Smooth muscle cell (in vitro differentiated cells): ENCODE measurements at regions not wholly inside any gene's neighbourhood (a gene's known extent, or its start where the extent isn't known, plus 50 kb on each side); places are given as distances from the start of the nearest gene placed in this dataset.

Experiments used
- DNase-seq: peaks from one replicate; lab custom pipeline; 2025; ENCODE audit not compliant: unreplicated experiment; lab: John Stamatoyannopoulos, UW
- H2AFZ ChIP-seq: fragments of 200-600 bp; sonication (generic); 2 replicates; pipeline ENCODE4 v1.6.0; 2016; ENCODE audit warnings: antibody characterized with exemption, low read depth, mild to moderate bottlenecking
- H3F3A ChIP-seq: fragments of 200-600 bp; sonication (generic); 2 replicates; pipeline ENCODE4 v1.6.0; 2017; ENCODE audit warnings: antibody characterized with exemption, low read depth
- H3K27ac ChIP-seq: fragments of 200-600 bp; sonication (generic); 2 replicates; pipeline ENCODE4 v1.5.1; 2016; ENCODE audit warnings: low read depth, mild to moderate bottlenecking
- H3K27me3 ChIP-seq: fragments of 200-600 bp; sonication (generic); 2 replicates; pipeline ENCODE4 v1.6.1; 2016; ENCODE audit warnings: low read depth, mild to moderate bottlenecking
- H3K36me3 ChIP-seq: fragments of 200-600 bp; sonication (generic); 2 replicates; pipeline ENCODE4 v1.5.1; 2016; ENCODE audit warnings: low read depth
- H3K4me1 ChIP-seq: fragments of 200-600 bp; sonication (generic); 2 replicates; pipeline ENCODE4 v1.5.1; 2016; ENCODE audit warnings: low read depth
- H3K4me2 ChIP-seq: fragments of 200-600 bp; sonication (generic); 2 replicates; pipeline ENCODE4 v1.6.0; 2016; ENCODE audit warnings: mild to moderate bottlenecking
- H3K4me3 ChIP-seq: fragments of 200-600 bp; sonication (generic); 2 replicates; pipeline ENCODE4 v1.5.1; 2016; ENCODE audit warnings: mild to moderate bottlenecking
- H3K79me2 ChIP-seq: fragments of 200-600 bp; sonication (generic); 2 replicates; pipeline ENCODE4 v1.6.0; 2016; ENCODE audit warnings: low read depth, mild to moderate bottlenecking
- H3K9ac ChIP-seq: fragments of 200-600 bp; sonication (generic); 2 replicates; pipeline ENCODE4 v1.6.0; 2016; ENCODE audit warnings: low read depth
- H3K9me3 ChIP-seq: fragments of 200-600 bp; sonication (generic); replicated peaks from 2 replicates; pipeline ENCODE4 v1.5.1; 2016; ENCODE audit warnings: low read depth
- H4K20me1 ChIP-seq: fragments of 200-600 bp; sonication (generic); 2 replicates; pipeline ENCODE4 v1.6.0; 2016; ENCODE audit warnings: low read depth
- CTCF ChIP-seq: fragments of 200-600 bp; sonication (generic); IDR thresholded peaks from 2 replicates; pipeline ENCODE4 v1.5.1; 2017; ENCODE audit warnings: borderline replicate concordance, mild to moderate bottlenecking, antibody characterized with exemption; ENCODE audit not compliant: insufficient read depth, poor library complexity, severe bottlenecking
- WGBS: methylation state at CpG from one replicate; pipeline ENCODE4 v1.1.7; 2016; ENCODE audit warnings: low lambda C conversion rate; 5-methylcytosine and 5-hydroxymethylcytosine counted together

DNA sequence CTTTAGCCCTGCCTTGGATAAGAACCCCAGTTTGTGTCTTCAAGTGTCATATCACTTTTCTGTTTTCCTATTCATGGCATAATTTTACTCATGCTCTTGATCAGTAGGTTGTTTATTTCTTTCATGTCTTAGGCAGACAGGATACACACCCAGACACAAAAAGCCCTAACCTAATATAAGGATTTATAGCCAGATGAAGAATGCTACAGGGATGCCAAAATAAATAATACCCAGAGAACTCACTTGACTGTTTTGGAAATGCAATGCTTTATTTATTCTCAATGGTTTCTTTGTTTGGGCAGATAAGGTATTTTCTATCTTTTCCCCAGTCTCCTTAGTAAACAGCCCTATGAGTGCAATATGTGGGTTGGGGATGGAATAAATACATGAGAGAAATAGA is 424.0 kb upstream of the PDZRN3 start:
- no peak overlapping the region for H3K27ac ChIP-seq
- H3K4me1 ChIP-seq: no peaks in the 10 kb centered on the region
- H3K4me3 ChIP-seq: no peak overlapping the region
- H3K9me3 ChIP-seq: no peaks in the 10 kb centered on the region
- H2AFZ ChIP-seq: no peak overlapping the region
- no peaks in the 10 kb centered on the region for H3K79me2 ChIP-seq
- TF ChIP-seq CTCF: no peak
- no peak overlapping the region for H3K9ac ChIP-seq
- no peak for DNase-seq
- H3K4me2 ChIP-seq: no peak overlapping the region
- no peaks in the 10 kb centered on the region for H3K27me3 ChIP-seq
- H3K36me3 ChIP-seq: no peaks in the 10 kb centered on the region
- no peaks in the 10 kb centered on the region for H4K20me1 ChIP-seq
- no peaks in the 10 kb centered on the region for H3F3A ChIP-seq

GRCh38 chr3:74045000-74045399 is 420.3 kb upstream of the PDZRN3 start:
- TF ChIP-seq CTCF: no peak
- H2AFZ ChIP-seq: no peak overlapping the region
- no peak for DNase-seq
- no peak overlapping the region for H3K4me3 ChIP-seq
- H3K4me2 ChIP-seq: no peak overlapping the region
- no peaks in the 10 kb centered on the region for H3K27me3 ChIP-seq
- 95% methylated on average over 2 of the region's 2 CpGs for WGBS
- no peaks in the 10 kb centered on the region for H3K36me3 ChIP-seq
- no peaks in the 10 kb centered on the region for H3K79me2 ChIP-seq
- H3K4me1 ChIP-seq: no peaks in the 10 kb centered on the region
- no peaks in the 10 kb centered on the region for H3K9me3 ChIP-seq
- H4K20me1 ChIP-seq: no peaks in the 10 kb centered on the region
- no peaks in the 10 kb centered on the region for H3F3A ChIP-seq
- H3K9ac ChIP-seq: no peak overlapping the region
- H3K27ac ChIP-seq: no peak overlapping the region

- no peaks in the 10 kb centered on the region for H4K20me1 ChIP-seq
- H3F3A ChIP-seq: no peaks in the 10 kb centered on the region
- H3K36me3 ChIP-seq: no peaks in the 10 kb centered on the region
- H3K4me3 ChIP-seq: no peak overlapping the region
- no peak overlapping the region for H3K4me2 ChIP-seq
- H3K27me3 ChIP-seq: no peaks in the 10 kb centered on the region
- no peak overlapping the region for H3K9ac ChIP-seq
- H3K27ac ChIP-seq: no peak overlapping the region
- no peaks in the 10 kb centered on the region for H3K4me1 ChIP-seq
- TF ChIP-seq CTCF: no peak
- H3K9me3 ChIP-seq: no peaks in the 10 kb centered on the region
- no peak for DNase-seq
- no peaks in the 10 kb centered on the region for H3K79me2 ChIP-seq
- no peak overlapping the region for H2AFZ ChIP-seq
- 73% methylated on average over 6 of the region's 6 CpGs for WGBS
These were observed 416.4 kb upstream of the PDZRN3 start for GRCh38 chr3:74041068-74041675.

- Histone ChIP-seq H2AFZ (no peak overlapping the region), H3K4me3 (no peak overlapping the region), H4K20me1 (no peaks in the 10 kb centered on the region), H3K27ac (no peak overlapping the region), H3K4me1 (no peaks in the 10 kb centered on the region), H3K36me3 (no peaks in the 10 kb centered on the region), H3K79me2 (no peaks in the 10 kb centered on the region), H3F3A (no peaks in the 10 kb centered on the region), H3K27me3 (no peaks in the 10 kb centered on the region), H3K9me3 (no peaks in the 10 kb centered on the region), H3K9ac (no peak overlapping the region), H3K4me2 (no peak overlapping the region)
- TF ChIP-seq CTCF: no peak
- DNase-seq: no peak
- WGBS: 68% methylated on average over 1 of the region's 1 CpG
These were observed 414.4 kb upstream of the PDZRN3 start for GRCh38 chr3:74039105-74039504.
